ENCODE measurements at regions not wholly inside any gene's neighbourhood (a gene's known extent, or its start where the extent isn't known, plus 50 kb on each side); places are given as distances from the start of the nearest gene placed in this dataset.

DNA sequence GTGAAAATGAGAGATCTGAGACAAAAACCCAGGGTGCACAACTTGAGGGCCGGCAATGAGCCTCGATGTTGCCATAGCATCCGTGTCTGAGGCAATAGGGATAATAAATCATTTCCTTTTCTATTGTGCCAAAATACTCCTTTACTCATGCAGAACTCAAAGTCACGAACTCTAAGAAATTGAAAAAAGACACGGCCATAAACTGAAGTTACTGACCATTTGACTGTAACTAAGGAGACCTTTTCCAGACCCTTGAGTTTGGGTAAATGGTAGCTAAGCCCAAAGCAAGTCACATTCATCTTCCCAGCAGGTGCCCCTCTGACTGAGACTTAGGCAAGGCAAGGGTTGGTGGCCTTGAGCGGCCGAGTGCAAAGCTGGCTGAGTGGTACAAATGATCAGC, 141.2 kb upstream of the SLCO3A1 start (continued):
- TF ChIP-seq NANOG (IDR thresholded peaks at IDR 0.05; ENCODE audit: borderline replicate concordance), result no peak
- TF ChIP-seq, protein P1, sequence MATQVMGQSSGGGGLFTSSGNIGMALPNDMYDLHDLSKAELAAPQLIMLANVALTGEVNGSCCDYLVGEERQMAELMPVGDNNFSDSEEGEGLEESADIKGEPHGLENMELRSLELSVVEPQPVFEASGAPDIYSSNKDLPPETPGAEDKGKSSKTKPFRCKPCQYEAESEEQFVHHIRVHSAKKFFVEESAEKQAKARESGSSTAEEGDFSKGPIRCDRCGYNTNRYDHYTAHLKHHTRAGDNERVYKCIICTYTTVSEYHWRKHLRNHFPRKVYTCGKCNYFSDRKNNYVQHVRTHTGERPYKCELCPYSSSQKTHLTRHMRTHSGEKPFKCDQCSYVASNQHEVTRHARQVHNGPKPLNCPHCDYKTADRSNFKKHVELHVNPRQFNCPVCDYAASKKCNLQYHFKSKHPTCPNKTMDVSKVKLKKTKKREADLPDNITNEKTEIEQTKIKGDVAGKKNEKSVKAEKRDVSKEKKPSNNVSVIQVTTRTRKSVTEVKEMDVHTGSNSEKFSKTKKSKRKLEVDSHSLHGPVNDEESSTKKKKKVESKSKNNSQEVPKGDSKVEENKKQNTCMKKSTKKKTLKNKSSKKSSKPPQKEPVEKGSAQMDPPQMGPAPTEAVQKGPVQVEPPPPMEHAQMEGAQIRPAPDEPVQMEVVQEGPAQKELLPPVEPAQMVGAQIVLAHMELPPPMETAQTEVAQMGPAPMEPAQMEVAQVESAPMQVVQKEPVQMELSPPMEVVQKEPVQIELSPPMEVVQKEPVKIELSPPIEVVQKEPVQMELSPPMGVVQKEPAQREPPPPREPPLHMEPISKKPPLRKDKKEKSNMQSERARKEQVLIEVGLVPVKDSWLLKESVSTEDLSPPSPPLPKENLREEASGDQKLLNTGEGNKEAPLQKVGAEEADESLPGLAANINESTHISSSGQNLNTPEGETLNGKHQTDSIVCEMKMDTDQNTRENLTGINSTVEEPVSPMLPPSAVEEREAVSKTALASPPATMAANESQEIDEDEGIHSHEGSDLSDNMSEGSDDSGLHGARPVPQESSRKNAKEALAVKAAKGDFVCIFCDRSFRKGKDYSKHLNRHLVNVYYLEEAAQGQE (IDR thresholded peaks at IDR 0.05; ENCODE audit: unreplicated experiment), result no peak
- TF ChIP-seq POLR2AphosphoS5 (IDR thresholded peaks at IDR 0.05; ENCODE audit: low read depth), result no peak

DNA sequence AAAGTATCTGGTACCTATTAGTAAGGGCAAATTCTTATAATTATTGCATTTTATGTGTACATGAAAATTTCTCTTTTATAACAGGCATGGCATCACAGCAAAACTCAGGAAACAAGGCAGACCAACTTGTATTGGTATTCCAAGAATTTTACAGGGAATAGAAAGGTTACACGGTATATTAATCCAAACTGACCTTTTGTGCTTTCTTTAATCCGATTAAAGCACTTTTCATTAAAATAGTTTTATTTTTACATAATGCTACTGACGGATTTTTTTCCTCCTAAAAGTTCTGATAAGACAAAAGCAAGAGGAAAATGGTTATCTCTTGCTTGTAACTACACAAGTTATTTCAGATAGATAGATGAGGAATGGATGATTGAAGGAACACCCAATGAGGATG, 137.0 kb upstream of the SLCO3A1 start:
- H3K27ac ChIP-seq (ENCODE audit: low read depth), result no peak overlapping the region
- no peaks in the 10 kb centered on the region for H3K27me3 Mint-ChIP-seq (ENCODE audit: insufficient read depth, low read depth, poor library complexity)
- H3F3A ChIP-seq (replicated peaks; ENCODE audit: low read depth), result no peaks in the 10 kb centered on the region
- H3K4me1 ChIP-seq (ENCODE audit: insufficient read depth), result no peaks in the 10 kb centered on the region
- no peak overlapping the region for H3K4me3 Mint-ChIP-seq
- no peaks in the 10 kb centered on the region for H3K36me3 Mint-ChIP-seq (ENCODE audit: low read depth)
- no peak overlapping the region for H2AFZ ChIP-seq
- no peak for DNase-seq (ENCODE audit: low spot score)
- no peak for ATAC-seq
- no peak overlapping the region for H3K4me2 ChIP-seq
- TF ChIP-seq POLR2AphosphoS5 (IDR thresholded peaks at IDR 0.05; ENCODE audit: low read depth) (no peak), ZNF331 (CRISPR knock-in tag; IDR thresholded peaks at IDR 0.05; ENCODE audit: low read depth) (no peak), CREB1 (CRISPR knock-in tag; IDR thresholded peaks at IDR 0.05; ENCODE audit: low read depth) (no peak), STAT1 (IDR thresholded peaks at IDR 0.05; ENCODE audit: unreplicated experiment) (no peak)
- H3K4me1 Mint-ChIP-seq, result no peaks in the 10 kb centered on the region
- no peaks in the 10 kb centered on the region for H4K20me1 ChIP-seq (replicated peaks; ENCODE audit: insufficient read depth)
- no peaks in the 10 kb centered on the region for H3K36me3 ChIP-seq (ENCODE audit: insufficient read depth)
- no peaks in the 10 kb centered on the region for H3K27me3 ChIP-seq (ENCODE audit: insufficient read depth)
- H3K4me3 ChIP-seq, result no peak overlapping the region
- no peaks in the 10 kb centered on the region for H3K9me3 Mint-ChIP-seq
- no peak overlapping the region for H3K27ac Mint-ChIP-seq
- H3K9me2 ChIP-seq (ENCODE audit: insufficient read depth), result no peaks in the 10 kb centered on the region
- H3K79me2 ChIP-seq (replicated peaks; ENCODE audit: insufficient read depth), result no peaks in the 10 kb centered on the region

DNA sequence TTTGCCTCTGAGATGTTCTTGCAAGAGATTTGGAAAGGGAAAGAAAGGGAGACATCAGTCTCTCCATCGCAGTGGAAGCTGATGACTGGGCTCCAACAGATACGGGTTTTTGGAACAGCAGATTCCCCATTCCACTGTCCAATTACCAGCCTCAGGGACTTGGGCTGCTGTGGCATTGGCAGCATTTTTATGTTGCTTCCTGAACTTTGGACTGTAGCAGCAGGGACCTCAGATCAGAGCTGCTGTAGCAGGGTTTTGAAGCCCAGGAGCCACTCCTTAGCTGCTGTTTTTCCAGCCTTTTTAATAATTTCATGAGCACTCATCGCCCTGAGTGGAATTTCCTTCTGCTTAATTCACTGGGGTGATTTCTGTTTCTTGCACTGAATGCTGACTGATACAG, 135.7 kb upstream of the SLCO3A1 start:
- H3K4me2 ChIP-seq, result no peak overlapping the region
- no peaks in the 10 kb centered on the region for H3K79me2 ChIP-seq (replicated peaks; ENCODE audit: insufficient read depth)
- H3K4me3 Mint-ChIP-seq, result no peak overlapping the region
- no peaks in the 10 kb centered on the region for H3K27me3 ChIP-seq (ENCODE audit: insufficient read depth)
- H3F3A ChIP-seq (replicated peaks; ENCODE audit: low read depth), result no peaks in the 10 kb centered on the region
- H4K20me1 ChIP-seq (replicated peaks; ENCODE audit: insufficient read depth), result no peaks in the 10 kb centered on the region
- no peak overlapping the region for H2AFZ ChIP-seq
- H3K9me3 Mint-ChIP-seq, result no peaks in the 10 kb centered on the region
- no peaks in the 10 kb centered on the region for H3K36me3 Mint-ChIP-seq (ENCODE audit: low read depth)
- H3K27ac ChIP-seq (ENCODE audit: low read depth), result no peak overlapping the region
- H3K4me1 Mint-ChIP-seq, result no peaks in the 10 kb centered on the region
- no peak overlapping the region for H3K27ac Mint-ChIP-seq
- H3K36me3 ChIP-seq (ENCODE audit: insufficient read depth), result no peaks in the 10 kb centered on the region
- peaks cover 5% of the 10 kb centered on the region; the same call in 1 of the 2 replicates for H3K9me2 ChIP-seq (ENCODE audit: insufficient read depth)
- DNase-seq (ENCODE audit: low spot score), result no peak
- ATAC-seq, result no peak
- no peaks in the 10 kb centered on the region for H3K27me3 Mint-ChIP-seq (ENCODE audit: insufficient read depth, low read depth, poor library complexity)
- no peak overlapping the region for H3K4me3 ChIP-seq
- no peaks in the 10 kb centered on the region for H3K4me1 ChIP-seq (ENCODE audit: insufficient read depth)
- TF ChIP-seq ZNF331 (CRISPR knock-in tag; IDR thresholded peaks at IDR 0.05; ENCODE audit: low read depth) (no peak), CREB1 (CRISPR knock-in tag; IDR thresholded peaks at IDR 0.05; ENCODE audit: low read depth) (no peak)
- TF ChIP-seq, protein P2, sequence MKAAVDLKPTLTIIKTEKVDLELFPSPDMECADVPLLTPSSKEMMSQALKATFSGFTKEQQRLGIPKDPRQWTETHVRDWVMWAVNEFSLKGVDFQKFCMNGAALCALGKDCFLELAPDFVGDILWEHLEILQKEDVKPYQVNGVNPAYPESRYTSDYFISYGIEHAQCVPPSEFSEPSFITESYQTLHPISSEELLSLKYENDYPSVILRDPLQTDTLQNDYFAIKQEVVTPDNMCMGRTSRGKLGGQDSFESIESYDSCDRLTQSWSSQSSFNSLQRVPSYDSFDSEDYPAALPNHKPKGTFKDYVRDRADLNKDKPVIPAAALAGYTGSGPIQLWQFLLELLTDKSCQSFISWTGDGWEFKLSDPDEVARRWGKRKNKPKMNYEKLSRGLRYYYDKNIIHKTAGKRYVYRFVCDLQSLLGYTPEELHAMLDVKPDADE (IDR thresholded peaks at IDR 0.05), result no peak
- TF ChIP-seq, protein P3, sequence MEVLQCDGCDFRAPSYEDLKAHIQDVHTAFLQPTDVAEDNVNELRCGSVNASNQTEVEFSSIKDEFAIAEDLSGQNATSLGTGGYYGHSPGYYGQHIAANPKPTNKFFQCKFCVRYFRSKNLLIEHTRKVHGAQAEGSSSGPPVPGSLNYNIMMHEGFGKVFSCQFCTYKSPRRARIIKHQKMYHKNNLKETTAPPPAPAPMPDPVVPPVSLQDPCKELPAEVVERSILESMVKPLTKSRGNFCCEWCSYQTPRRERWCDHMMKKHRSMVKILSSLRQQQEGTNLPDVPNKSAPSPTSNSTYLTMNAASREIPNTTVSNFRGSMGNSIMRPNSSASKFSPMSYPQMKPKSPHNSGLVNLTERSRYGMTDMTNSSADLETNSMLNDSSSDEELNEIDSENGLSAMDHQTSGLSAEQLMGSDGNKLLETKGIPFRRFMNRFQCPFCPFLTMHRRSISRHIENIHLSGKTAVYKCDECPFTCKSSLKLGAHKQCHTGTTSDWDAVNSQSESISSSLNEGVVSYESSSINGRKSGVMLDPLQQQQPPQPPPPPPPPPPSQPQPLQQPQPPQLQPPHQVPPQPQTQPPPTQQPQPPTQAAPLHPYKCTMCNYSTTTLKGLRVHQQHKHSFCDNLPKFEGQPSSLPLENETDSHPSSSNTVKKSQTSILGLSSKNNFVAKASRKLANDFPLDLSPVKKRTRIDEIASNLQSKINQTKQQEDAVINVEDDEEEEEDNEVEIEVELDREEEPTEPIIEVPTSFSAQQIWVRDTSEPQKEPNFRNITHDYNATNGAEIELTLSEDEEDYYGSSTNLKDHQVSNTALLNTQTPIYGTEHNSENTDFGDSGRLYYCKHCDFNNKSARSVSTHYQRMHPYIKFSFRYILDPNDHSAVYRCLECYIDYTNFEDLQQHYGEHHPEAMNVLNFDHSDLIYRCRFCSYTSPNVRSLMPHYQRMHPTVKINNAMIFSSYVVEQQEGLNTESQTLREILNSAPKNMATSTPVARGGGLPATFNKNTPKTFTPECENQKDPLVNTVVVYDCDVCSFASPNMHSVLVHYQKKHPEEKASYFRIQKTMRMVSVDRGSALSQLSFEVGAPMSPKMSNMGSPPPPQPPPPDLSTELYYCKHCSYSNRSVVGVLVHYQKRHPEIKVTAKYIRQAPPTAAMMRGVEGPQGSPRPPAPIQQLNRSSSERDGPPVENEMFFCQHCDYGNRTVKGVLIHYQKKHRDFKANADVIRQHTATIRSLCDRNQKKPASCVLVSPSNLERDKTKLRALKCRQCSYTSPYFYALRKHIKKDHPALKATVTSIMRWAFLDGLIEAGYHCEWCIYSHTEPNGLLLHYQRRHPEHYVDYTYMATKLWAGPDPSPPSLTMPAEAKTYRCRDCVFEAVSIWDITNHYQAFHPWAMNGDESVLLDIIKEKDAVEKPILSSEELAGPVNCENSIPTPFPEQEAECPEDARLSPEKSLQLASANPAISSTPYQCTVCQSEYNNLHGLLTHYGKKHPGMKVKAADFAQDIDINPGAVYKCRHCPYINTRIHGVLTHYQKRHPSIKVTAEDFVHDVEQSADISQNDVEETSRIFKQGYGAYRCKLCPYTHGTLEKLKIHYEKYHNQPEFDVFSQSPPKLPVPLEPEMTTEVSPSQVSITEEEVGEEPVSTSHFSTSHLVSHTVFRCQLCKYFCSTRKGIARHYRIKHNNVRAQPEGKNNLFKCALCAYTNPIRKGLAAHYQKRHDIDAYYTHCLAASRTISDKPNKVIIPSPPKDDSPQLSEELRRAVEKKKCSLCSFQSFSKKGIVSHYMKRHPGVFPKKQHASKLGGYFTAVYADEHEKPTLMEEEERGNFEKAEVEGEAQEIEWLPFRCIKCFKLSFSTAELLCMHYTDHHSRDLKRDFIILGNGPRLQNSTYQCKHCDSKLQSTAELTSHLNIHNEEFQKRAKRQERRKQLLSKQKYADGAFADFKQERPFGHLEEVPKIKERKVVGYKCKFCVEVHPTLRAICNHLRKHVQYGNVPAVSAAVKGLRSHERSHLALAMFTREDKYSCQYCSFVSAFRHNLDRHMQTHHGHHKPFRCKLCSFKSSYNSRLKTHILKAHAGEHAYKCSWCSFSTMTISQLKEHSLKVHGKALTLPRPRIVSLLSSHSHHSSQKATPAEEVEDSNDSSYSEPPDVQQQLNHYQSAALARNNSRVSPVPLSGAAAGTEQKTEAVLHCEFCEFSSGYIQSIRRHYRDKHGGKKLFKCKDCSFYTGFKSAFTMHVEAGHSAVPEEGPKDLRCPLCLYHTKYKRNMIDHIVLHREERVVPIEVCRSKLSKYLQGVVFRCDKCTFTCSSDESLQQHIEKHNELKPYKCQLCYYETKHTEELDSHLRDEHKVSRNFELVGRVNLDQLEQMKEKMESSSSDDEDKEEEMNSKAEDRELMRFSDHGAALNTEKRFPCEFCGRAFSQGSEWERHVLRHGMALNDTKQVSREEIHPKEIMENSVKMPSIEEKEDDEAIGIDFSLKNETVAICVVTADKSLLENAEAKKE (CRISPR knock-in tag; IDR thresholded peaks at IDR 0.05), result no peak
